ENCODE measurements at regions not wholly inside any gene's neighbourhood (a gene's known extent, or its start where the extent isn't known, plus 50 kb on each side); places are given as distances from the start of the nearest gene placed in this dataset.

DNA sequence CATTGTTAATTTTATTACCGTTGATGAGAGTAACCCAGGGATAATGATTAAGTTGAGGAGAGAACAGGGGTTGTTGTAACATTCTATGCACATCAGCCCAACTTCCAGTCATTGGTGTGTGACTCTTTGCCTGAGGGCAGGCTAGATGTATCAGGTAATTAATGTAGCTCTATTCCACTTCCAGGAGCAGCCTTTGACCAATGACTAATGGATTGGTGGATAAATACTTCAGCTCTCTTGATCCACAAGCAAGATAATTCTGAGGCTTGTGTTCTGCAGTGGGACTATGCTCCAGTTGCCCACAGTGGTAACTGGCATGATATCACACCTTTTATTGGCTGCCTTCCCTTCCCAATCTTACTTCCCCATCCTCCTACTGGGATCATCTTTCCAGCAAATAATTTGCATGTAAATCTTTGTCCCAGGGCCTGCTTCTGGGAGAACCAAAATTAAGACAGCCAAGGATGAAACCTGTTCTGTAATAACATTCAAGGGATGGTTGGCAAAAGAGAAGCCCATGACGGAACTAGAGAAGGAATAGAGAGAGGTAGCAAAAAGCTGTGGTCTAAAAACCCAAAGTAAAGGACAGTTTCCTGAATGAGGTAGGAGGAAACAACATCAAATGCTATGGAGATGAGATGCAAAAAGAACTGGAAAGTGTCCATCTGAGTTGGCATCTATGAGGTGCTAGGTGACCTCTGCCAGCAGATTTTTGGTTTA, 241.4 kb upstream of the RPS6KA3 start:
- Mint-ChIP-seq H3K27me3 (ENCODE audit: unreplicated experiment) (no peaks in the 10 kb centered on the region), H3K36me3 (ENCODE audit: insufficient read depth, unreplicated experiment) (no peaks in the 10 kb centered on the region), H3K9me3 (ENCODE audit: low read depth, unreplicated experiment) (peaks cover 4% of the 10 kb centered on the region), H3K4me1 (ENCODE audit: low read depth, unreplicated experiment) (no peaks in the 10 kb centered on the region), H3K4me3 (ENCODE audit: low read depth, unreplicated experiment) (no peak overlapping the region), H3K27ac (ENCODE audit: unreplicated experiment) (no peak overlapping the region)
- BruUV-seq (replicated peaks), result no TSS peak
- intact Hi-C loops (cut with micrococcal nuclease; ENCODE audit: unreplicated experiment), result no loop called here
- no peak for DNase-seq
- TF ChIP-seq, protein P1, sequence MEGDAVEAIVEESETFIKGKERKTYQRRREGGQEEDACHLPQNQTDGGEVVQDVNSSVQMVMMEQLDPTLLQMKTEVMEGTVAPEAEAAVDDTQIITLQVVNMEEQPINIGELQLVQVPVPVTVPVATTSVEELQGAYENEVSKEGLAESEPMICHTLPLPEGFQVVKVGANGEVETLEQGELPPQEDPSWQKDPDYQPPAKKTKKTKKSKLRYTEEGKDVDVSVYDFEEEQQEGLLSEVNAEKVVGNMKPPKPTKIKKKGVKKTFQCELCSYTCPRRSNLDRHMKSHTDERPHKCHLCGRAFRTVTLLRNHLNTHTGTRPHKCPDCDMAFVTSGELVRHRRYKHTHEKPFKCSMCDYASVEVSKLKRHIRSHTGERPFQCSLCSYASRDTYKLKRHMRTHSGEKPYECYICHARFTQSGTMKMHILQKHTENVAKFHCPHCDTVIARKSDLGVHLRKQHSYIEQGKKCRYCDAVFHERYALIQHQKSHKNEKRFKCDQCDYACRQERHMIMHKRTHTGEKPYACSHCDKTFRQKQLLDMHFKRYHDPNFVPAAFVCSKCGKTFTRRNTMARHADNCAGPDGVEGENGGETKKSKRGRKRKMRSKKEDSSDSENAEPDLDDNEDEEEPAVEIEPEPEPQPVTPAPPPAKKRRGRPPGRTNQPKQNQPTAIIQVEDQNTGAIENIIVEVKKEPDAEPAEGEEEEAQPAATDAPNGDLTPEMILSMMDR (IDR thresholded peaks at IDR 0.05; ENCODE audit: unreplicated experiment), result no peak
- CTCF ChIA-PET, result interaction anchor here (1.2 kb wide), 1 partner anchor 8 kb away, joined by 3 read pairs; no protein-coding TSS in a partner anchor

DNA sequence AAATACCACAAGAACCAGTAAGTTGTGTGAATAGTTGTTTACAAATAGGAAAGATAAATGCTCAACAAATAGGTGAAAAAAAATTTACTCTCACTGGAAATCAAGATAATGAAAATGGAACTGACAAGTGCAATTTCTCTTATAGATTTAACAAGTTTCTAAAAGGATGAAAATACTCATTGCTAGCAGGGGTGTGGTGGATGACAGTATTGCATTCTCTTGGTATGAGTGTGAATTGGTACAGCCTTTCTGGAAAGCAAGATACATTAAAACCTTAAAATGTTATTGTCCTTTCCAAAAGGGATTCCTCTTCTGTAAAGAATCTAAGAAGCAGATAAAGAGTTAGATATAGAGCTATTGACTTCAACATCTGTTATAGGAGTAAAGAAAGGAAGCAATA, 240.0 kb upstream of the RPS6KA3 start:
- TF ChIP-seq, protein P1 (IDR thresholded peaks at IDR 0.05; ENCODE audit: unreplicated experiment), result no peak
- intact Hi-C loops (cut with micrococcal nuclease; ENCODE audit: unreplicated experiment), result no loop called here
- no peak overlapping the region for H3K4me3 Mint-ChIP-seq (ENCODE audit: low read depth, unreplicated experiment)
- no TSS peak for BruUV-seq (replicated peaks)
- no peaks in the 10 kb centered on the region for H3K4me1 Mint-ChIP-seq (ENCODE audit: low read depth, unreplicated experiment)
- no peaks in the 10 kb centered on the region for H3K27me3 Mint-ChIP-seq (ENCODE audit: unreplicated experiment)
- H3K36me3 Mint-ChIP-seq (ENCODE audit: insufficient read depth, unreplicated experiment), result no peaks in the 10 kb centered on the region
- no peak for DNase-seq
- peaks cover 4% of the 10 kb centered on the region for H3K9me3 Mint-ChIP-seq (ENCODE audit: low read depth, unreplicated experiment)
- CTCF ChIA-PET, result no interaction called here
- H3K27ac Mint-ChIP-seq (ENCODE audit: unreplicated experiment), result no peak overlapping the region

DNA sequence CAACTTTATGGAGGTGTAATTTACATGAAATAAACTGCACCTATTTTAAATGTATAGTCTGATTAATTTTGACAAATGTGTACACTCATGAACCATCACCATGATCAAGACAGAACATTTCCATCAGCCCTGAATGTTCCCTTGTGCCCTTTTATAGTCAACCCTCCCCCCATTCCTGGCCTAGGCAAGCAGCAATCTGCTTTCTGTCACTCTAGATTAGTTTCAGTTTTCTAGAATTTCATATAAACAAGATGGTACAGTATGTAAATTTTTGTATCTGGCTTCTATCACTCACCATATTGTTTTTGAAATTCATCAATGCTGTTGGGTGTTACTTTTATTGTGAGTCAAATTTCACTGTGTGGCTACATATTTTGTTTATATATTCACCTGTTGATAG, 234.2 kb upstream of the RPS6KA3 start:
- intact Hi-C loops (cut with micrococcal nuclease; ENCODE audit: unreplicated experiment), result no loop called here
- no peak for DNase-seq
- H3K9me3 Mint-ChIP-seq (ENCODE audit: low read depth, unreplicated experiment), result no peaks in the 10 kb centered on the region
- H3K27me3 Mint-ChIP-seq (ENCODE audit: unreplicated experiment), result no peaks in the 10 kb centered on the region
- H3K36me3 Mint-ChIP-seq (ENCODE audit: insufficient read depth, unreplicated experiment), result no peaks in the 10 kb centered on the region
- no peak overlapping the region for H3K4me3 Mint-ChIP-seq (ENCODE audit: low read depth, unreplicated experiment)
- H3K27ac Mint-ChIP-seq (ENCODE audit: unreplicated experiment), result no peak overlapping the region
- H3K4me1 Mint-ChIP-seq (ENCODE audit: low read depth, unreplicated experiment), result no peaks in the 10 kb centered on the region
- CTCF ChIA-PET, result no interaction called here
- TF ChIP-seq, protein P1 (IDR thresholded peaks at IDR 0.05; ENCODE audit: unreplicated experiment), result no peak
- no TSS peak for BruUV-seq (replicated peaks)

DNA sequence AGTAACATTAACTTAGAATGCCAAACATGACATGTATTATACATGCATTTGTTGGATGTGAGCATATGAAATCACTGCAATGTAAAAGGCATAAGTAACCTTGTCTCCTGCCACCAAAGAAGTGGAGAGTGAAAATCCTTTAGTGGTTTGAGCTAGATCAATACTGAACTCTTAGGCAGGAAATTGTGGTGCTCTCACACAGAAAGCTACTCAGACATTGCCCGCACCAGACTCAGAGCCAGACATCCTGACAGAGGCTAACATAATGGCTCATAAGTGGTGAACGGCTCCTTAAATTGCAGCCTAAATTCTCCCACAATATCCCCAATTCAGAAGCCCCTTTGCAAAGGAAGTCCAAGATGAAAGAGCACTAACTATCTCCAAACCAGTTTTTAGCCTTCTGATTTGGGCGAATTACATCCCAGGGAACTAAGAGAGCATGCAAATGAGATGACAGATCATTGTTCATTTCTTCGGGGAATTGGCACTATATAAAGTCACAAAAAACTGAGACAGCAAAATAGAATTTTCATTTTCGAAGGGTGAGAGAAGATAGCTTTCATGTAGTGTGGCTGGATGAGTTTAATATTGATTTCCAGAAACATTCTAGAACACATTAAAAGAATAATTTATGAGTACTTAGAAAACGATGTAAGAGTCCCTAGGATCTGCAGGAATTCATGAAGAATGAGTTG, 233.6 kb upstream of the RPS6KA3 start:
- TF ChIP-seq, protein P1 (IDR thresholded peaks at IDR 0.05; ENCODE audit: unreplicated experiment), result no peak
- no TSS peak for BruUV-seq (replicated peaks)
- H3K4me3 Mint-ChIP-seq (ENCODE audit: low read depth, unreplicated experiment), result no peak overlapping the region
- no peaks in the 10 kb centered on the region for H3K4me1 Mint-ChIP-seq (ENCODE audit: low read depth, unreplicated experiment)
- CTCF ChIA-PET, result no interaction called here
- H3K36me3 Mint-ChIP-seq (ENCODE audit: insufficient read depth, unreplicated experiment), result no peaks in the 10 kb centered on the region
- no peaks in the 10 kb centered on the region for H3K9me3 Mint-ChIP-seq (ENCODE audit: low read depth, unreplicated experiment)
- no peaks in the 10 kb centered on the region for H3K27me3 Mint-ChIP-seq (ENCODE audit: unreplicated experiment)
- H3K27ac Mint-ChIP-seq (ENCODE audit: unreplicated experiment), result no peak overlapping the region
- no peak for DNase-seq
- intact Hi-C loops (cut with micrococcal nuclease; ENCODE audit: unreplicated experiment), result no loop called here
